ENCODE measurements at regions not wholly inside any gene's neighbourhood (a gene's known extent, or its start where the extent isn't known, plus 50 kb on each side); places are given as distances from the start of the nearest gene placed in this dataset.

DNA sequence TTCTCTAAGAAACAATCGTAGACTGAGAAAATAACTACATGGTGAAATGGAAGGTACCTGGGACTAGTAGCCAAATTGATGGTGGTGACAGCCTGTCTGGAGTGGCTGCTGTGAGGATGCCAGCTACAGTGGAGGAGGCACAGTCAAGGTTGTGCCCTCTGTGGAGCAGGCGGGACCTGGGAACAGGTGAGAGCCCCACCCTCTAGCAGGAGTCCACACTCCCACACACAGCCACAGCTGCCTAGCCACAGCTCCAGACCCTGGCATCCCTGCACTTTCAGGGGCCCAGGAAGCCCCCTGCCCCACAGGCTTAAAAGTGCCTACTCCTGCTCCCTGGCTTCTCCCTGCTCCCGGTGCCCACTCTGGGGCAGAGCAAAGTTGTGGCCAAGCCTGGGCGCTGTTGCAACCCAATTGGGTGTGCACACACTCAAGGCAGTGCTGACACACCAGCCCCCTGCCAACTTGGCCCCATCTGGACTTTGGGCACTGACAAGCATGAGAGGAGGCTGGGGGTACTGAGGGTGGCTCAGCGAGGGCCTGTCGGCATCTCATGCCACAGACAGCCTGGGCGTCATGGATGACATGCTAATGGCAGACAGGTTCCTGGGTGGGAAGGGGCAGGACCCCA lies 548.7 kb downstream of the TBC1D32 start:
- TF ChIP-seq ZSCAN29 (IDR thresholded peaks at IDR 0.05): no peak
- TF ChIP-seq DIDO1 (tag; IDR thresholded peaks at IDR 0.05; ENCODE audit: low read depth): no peak
- no peak for TF ChIP-seq DNMT1 (IDR thresholded peaks at IDR 0.05)
- no peak for TF ChIP-seq ZNF184 (CRISPR knock-in tag; IDR thresholded peaks at IDR 0.05)
- TF ChIP-seq, protein P1, sequence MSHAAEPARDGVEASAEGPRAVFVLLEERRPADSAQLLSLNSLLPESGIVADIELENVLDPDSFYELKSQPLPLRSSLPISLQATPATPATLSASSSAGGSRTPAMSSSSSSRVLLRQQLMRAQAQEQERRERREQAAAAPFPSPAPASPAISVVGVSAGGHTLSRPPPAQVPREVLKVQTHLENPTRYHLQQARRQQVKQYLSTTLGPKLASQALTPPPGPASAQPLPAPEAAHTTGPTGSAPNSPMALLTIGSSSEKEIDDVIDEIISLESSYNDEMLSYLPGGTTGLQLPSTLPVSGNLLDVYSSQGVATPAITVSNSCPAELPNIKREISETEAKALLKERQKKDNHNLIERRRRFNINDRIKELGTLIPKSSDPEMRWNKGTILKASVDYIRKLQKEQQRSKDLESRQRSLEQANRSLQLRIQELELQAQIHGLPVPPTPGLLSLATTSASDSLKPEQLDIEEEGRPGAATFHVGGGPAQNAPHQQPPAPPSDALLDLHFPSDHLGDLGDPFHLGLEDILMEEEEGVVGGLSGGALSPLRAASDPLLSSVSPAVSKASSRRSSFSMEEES (CRISPR knock-in tag; IDR thresholded peaks at IDR 0.05): no peak
- TF ChIP-seq ZNF778 (CRISPR knock-in tag; IDR thresholded peaks at IDR 0.05): no peak
- TF ChIP-seq, protein P2, sequence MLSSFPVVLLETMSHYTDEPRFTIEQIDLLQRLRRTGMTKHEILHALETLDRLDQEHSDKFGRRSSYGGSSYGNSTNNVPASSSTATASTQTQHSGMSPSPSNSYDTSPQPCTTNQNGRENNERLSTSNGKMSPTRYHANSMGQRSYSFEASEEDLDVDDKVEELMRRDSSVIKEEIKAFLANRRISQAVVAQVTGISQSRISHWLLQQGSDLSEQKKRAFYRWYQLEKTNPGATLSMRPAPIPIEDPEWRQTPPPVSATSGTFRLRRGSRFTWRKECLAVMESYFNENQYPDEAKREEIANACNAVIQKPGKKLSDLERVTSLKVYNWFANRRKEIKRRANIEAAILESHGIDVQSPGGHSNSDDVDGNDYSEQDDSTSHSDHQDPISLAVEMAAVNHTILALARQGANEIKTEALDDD (IDR thresholded peaks at IDR 0.05): no peak
- TF ChIP-seq TARDBP (IDR thresholded peaks at IDR 0.05): no peak
- H3K36me3 ChIP-seq (ENCODE audit: control insufficient read depth, insufficient read depth, low read length): no peaks in the 10 kb centered on the region
- no peaks in the 10 kb centered on the region for H3K79me2 ChIP-seq (ENCODE audit: control insufficient read depth, insufficient read depth, low read length)
- H3K27ac ChIP-seq (ENCODE audit: extremely low read depth, low read depth, low read length): no peak overlapping the region
- H3K9me1 ChIP-seq (ENCODE audit: control insufficient read depth, insufficient read depth, low read length): no peaks in the 10 kb centered on the region
- H4K20me1 ChIP-seq (replicated peaks; ENCODE audit: control insufficient read depth, insufficient read depth, low read length): no peaks in the 10 kb centered on the region
- no peak overlapping the region for H3K4me2 ChIP-seq (ENCODE audit: insufficient read depth, low read length)
- H3K9me3 ChIP-seq (replicated peaks; ENCODE audit: control insufficient read depth, insufficient read depth, low read depth, low read length): no peaks in the 10 kb centered on the region
- 0% methylated on average over 7 of the region's 7 CpGs for WGBS (ENCODE audit: insufficient coverage, low coverage, missing lambda C conversion rate)
- ChIA-PET CTCF (ENCODE audit: low intra/inter-chr PET ratio) (no interaction called here), POLR2A (no interaction called here)
- intact Hi-C loops (cut with micrococcal nuclease) (no loop called here), in situ Hi-C loops (cut with MboI) (no loop called here)
- H2AFZ ChIP-seq (ENCODE audit: low read depth, low read length): no peak overlapping the region
- no peak for FAIRE-seq
- no peaks in the 10 kb centered on the region for H3K4me1 ChIP-seq (replicated peaks in 1 of 2; ENCODE audit: control insufficient read depth in 2 of 2, insufficient read depth in 2 of 2, low read length in 2 of 2)
- DNase-seq (ENCODE audit: extremely low read depth in 1 of 4, low spot score in 3 of 4): no peak
- no peaks in the 10 kb centered on the region for H3K27me3 ChIP-seq (ENCODE audit: control insufficient read depth in 2 of 2, insufficient read depth in 2 of 2, low read length in 2 of 2)
- no peak overlapping the region for H3K9ac ChIP-seq (ENCODE audit: insufficient read depth in 1 of 2, low read depth in 2 of 2, low read length in 2 of 2)
- no peak for ATAC-seq
- H3K4me3 ChIP-seq: no peak overlapping the region
- BruUV-seq (replicated peaks): no TSS peak
